Right lobe of liver (tissue), 6 donors: ENCODE measurements at regions not wholly inside any gene's neighbourhood (a gene's known extent, or its start where the extent isn't known, plus 50 kb on each side); places are given as distances from the start of the nearest gene placed in this dataset.

ENCODE experiments used
- ATAC-seq, 4 donors: fragments of 200-7000 bp; cut with Tn5 transposase; one replicate each; pipeline ENCODE4 v1.9.1; 2020; ENCODE audit warnings: mild to moderate bottlenecking in 4 of 4, moderate library complexity in 4 of 4
- DNase-seq, 3 donors: peaks; one replicate each; pipeline ENCODE4 v3.0.0-alpha.2; 2020
- H3K27ac ChIP-seq, 3 donors: fragments of 200-600 bp; one replicate each; pipeline ENCODE4 v1.8.0; 2022
- H3K27me3 ChIP-seq, 2 donors: fragments of 200-600 bp; one replicate each; pipeline ENCODE4 v1.8.0; 2022
- H3K36me3 ChIP-seq, 4 donors: fragments of 200-600 bp; sonication (generic) in 1 of 4; one replicate each; pipeline versions ENCODE4 v1.5.1 to v1.8.0; 2017 to 2022; ENCODE audit warnings: control low read depth in 1 of 4
- H3K4me1 ChIP-seq, 4 donors: fragments of 200-600 bp; sonication (generic) in 1 of 4; one replicate each; pipeline versions ENCODE4 v1.5.1 to v1.8.0; 2017 to 2022; ENCODE audit warnings: control low read depth in 1 of 4
- H3K4me3 ChIP-seq, 3 donors: fragments of 200-600 bp; one replicate each; pipeline ENCODE4 v1.8.0; 2022
- H3K9me3 ChIP-seq, 4 donors: fragments of 200-600 bp; sonication (generic) in 1 of 4; one replicate each; pipeline versions ENCODE4 v1.5.1 to v1.8.0; 2017 to 2022; ENCODE audit warnings: control low read depth in 1 of 4
- CTCF ChIP-seq, 4 donors: fragments of 200-600 bp in 3 of 4; fragments of 450-650 bp in 1 of 4; IDR thresholded peaks; one replicate each; pipeline versions ENCODE4 v1.5.1 to v1.8.0; 2016 to 2022; ENCODE audit warnings: antibody characterized with exemption in 4 of 4, mild to moderate bottlenecking in 2 of 4
- POLR2A ChIP-seq: fragments of 450-650 bp; IDR thresholded peaks from one replicate; pipeline ENCODE4 v1.6.1; 2017; ENCODE audit warnings: antibody characterized with exemption, mild to moderate bottlenecking
- WGBS: methylation state at CpG from one replicate; pipeline ENCODE4 v1.1.6; 2018; ENCODE audit warnings: low coverage, low lambda C conversion rate; ENCODE audit not compliant: insufficient coverage; ENCODE audit errors: missing lambda C conversion rate; 5-methylcytosine and 5-hydroxymethylcytosine counted together
- intact Hi-C, 2 donors: fragments of 100-400 bp; cut with DNase I; formaldehyde crosslinking; loops; one replicate each; pipeline versions ENCODE4 v1.11.2 to v1.14.1; 2022
- donor health status: DM: no; HTN: yes; CAD: no.
- donor health status: DM: no; HTN: no; CAD: no.
- donor health status: DM: no; HTN: no; CAD: no.
- donor health status: DM: no; HTN: yes; CAD: no.
- donor health status: DM: no; HTN: yes; CAD: no.

GRCh38 chr9:86503314-86503713, 149.1 kb upstream of the TUT7 start:
- Histone ChIP-seq H3K4me1 (no peaks in the 10 kb centered on the region), H3K27me3 (no peaks in the 10 kb centered on the region), H3K36me3 (no peaks in the 10 kb centered on the region), H3K27ac (no peak overlapping the region), H3K4me3 (no peak overlapping the region), H3K9me3 (no peaks in the 10 kb centered on the region)
- DNase-seq (no peak), ATAC-seq (no peak)
- TF ChIP-seq CTCF (IDR thresholded peaks at IDR 0.05) = no peak
- no peak for TF ChIP-seq POLR2A
- intact Hi-C loops = no loop called here
- 47% methylated on average over 1 of the region's 1 CpG for WGBS

- Histone ChIP-seq H3K9me3 (no peaks in the 10 kb centered on the region), H3K27ac (no peak overlapping the region), H3K4me3 (no peak overlapping the region), H3K4me1 (no peaks in the 10 kb centered on the region), H3K27me3 (no peaks in the 10 kb centered on the region), H3K36me3 (no peaks in the 10 kb centered on the region)
- TF ChIP-seq POLR2A = no peak
- no peak for TF ChIP-seq CTCF (IDR thresholded peaks at IDR 0.05)
- peak in 1 of 4 donors; percentile 38 for ATAC-seq
- no peak for DNase-seq
- 64% methylated on average over 6 of the region's 9 CpGs for WGBS
- intact Hi-C loops = no loop called here
Observed at GRCh38 chr9:86500667-86501435, 146.6 kb upstream of the TUT7 start.

- no peak overlapping the region for H3K4me3 ChIP-seq
- H3K27me3 ChIP-seq = no peaks in the 10 kb centered on the region
- TF ChIP-seq CTCF (IDR thresholded peaks at IDR 0.05) (no peak), POLR2A (no peak)
- no peaks in the 10 kb centered on the region for H3K36me3 ChIP-seq
- WGBS = 88% methylated on average over 1 of the region's 1 CpG
- ATAC-seq (no peak), DNase-seq (no peak)
- intact Hi-C loops = no loop called here
- no peaks in the 10 kb centered on the region for H3K9me3 ChIP-seq
- H3K4me1 ChIP-seq = no peaks in the 10 kb centered on the region
- no peak overlapping the region for H3K27ac ChIP-seq
Observed at GRCh38 chr9:86500031-86500430, 145.8 kb upstream of the TUT7 start.

GRCh38 chr9:86494644-86495111, 140.5 kb upstream of the TUT7 start:
- no peaks in the 10 kb centered on the region for H3K9me3 ChIP-seq
- H3K4me3 ChIP-seq = no peak overlapping the region
- ATAC-seq = peak in 1 of 4 donors; percentile 31
- DNase-seq = no peak
- H3K27ac ChIP-seq = no peak overlapping the region
- no peaks in the 10 kb centered on the region for H3K36me3 ChIP-seq
- H3K27me3 ChIP-seq = no peaks in the 10 kb centered on the region
- intact Hi-C loops = no loop called here
- 28% methylated on average over 5 of the region's 5 CpGs for WGBS
- TF ChIP-seq CTCF (IDR thresholded peaks at IDR 0.05) = no peak
- TF ChIP-seq POLR2A = no peak
- no peaks in the 10 kb centered on the region for H3K4me1 ChIP-seq
